A549 (cell line): ENCODE measurements at regions not wholly inside any gene's neighbourhood (a gene's known extent, or its start where the extent isn't known, plus 50 kb on each side); places are given as distances from the start of the nearest gene placed in this dataset.

Experiments
- CEBPB ChIP-seq, 2 experiments: fragments of >200 bp in 1 of 2; sonication (Bioruptor Twin) in 1 of 2; formaldehyde crosslinking in 1 of 2; IDR thresholded peaks; 2 replicates each; pipeline ENCODE4 v1.6.1; 2012 to 2016
- EP300 ChIP-seq, 2 experiments: fragments of >200 bp; sonication (Bioruptor Twin); formaldehyde crosslinking; IDR thresholded peaks; 2 replicates in 1 of 2; 3 replicates in 1 of 2; pipeline ENCODE4 v1.6.1; 2016 to 2017
- JUNB ChIP-seq: fragments of >200 bp; sonication (Bioruptor Twin); formaldehyde crosslinking; IDR thresholded peaks from 2 replicates; pipeline ENCODE4 v1.6.1; 2016
- KDM1A ChIP-seq: fragments of 200-600 bp; sonication (generic); IDR thresholded peaks from 2 replicates; pipeline ENCODE4 v1.6.1; 2016; ENCODE audit warnings: low read depth, mild to moderate bottlenecking
- MAX ChIP-seq: IDR thresholded peaks from 2 replicates; pipeline ENCODE4 v1.6.1; 2012
- MYC ChIP-seq: IDR thresholded peaks from 2 replicates; pipeline ENCODE4 v1.6.1; 2012; ENCODE audit warnings: mild to moderate bottlenecking, inconsistent platforms, low read length, improper control_type of control experiment, borderline replicate concordance
- POLR2A ChIP-seq: IDR thresholded peaks from 2 replicates; pipeline ENCODE4 v1.6.1; 2012; ENCODE audit warnings: mild to moderate bottlenecking, low read length
- RCOR1 ChIP-seq: fragments of 150-350 bp; IDR thresholded peaks from 2 replicates; pipeline ENCODE4 v1.6.1; 2014; ENCODE audit warnings: antibody characterized with exemption, low read length, low read depth
- SMC3 ChIP-seq: fragments of >200 bp; sonication (Bioruptor Twin); formaldehyde crosslinking; IDR thresholded peaks from 3 replicates; pipeline ENCODE4 v1.6.1; 2018; ENCODE audit warnings: inconsistent platforms
- TF ChIP-seq, protein P1 (sequence below): fragments of >200 bp; sonication (Bioruptor Twin); formaldehyde crosslinking; IDR thresholded peaks from 3 replicates; pipeline ENCODE4 v1.5.1; 2016
- TF ChIP-seq, protein P2 (sequence below): fragments of 200-600 bp; sonication (generic); IDR thresholded peaks from 2 replicates; pipeline ENCODE4 v1.6.1; 2016; ENCODE audit warnings: antibody characterized with exemption, mild to moderate bottlenecking, moderate library complexity

DNA sequence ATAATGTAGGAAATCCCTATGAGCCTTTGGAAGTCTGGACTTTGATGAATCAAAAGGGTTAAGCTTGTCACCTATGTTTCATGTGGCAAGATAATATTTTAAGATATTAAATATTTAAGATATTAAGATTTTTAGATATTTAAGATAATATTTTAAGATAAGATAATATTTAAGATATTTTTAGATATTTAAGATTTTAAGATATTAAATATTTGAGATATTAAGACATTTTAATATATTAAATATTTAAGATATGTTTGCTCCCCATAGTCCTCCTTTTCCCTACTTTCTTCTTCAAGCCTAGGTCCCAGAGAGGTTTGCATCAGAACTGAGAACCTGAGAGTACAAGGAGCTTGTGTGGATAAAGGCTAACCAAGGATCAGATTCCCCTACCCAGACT lies 478.4 kb upstream of the IGFBP7 start:
- TF ChIP-seq MYC (no peak), EP300 (IDR thresholded peaks at IDR 0.05) (no peak), CEBPB (IDR thresholded peaks at IDR 0.05) (no peak), JUNB (no peak), POLR2A (no peak), SMC3 (no peak), RCOR1 (no peak), MAX (no peak), KDM1A (no peak)
- TF ChIP-seq, protein P1, sequence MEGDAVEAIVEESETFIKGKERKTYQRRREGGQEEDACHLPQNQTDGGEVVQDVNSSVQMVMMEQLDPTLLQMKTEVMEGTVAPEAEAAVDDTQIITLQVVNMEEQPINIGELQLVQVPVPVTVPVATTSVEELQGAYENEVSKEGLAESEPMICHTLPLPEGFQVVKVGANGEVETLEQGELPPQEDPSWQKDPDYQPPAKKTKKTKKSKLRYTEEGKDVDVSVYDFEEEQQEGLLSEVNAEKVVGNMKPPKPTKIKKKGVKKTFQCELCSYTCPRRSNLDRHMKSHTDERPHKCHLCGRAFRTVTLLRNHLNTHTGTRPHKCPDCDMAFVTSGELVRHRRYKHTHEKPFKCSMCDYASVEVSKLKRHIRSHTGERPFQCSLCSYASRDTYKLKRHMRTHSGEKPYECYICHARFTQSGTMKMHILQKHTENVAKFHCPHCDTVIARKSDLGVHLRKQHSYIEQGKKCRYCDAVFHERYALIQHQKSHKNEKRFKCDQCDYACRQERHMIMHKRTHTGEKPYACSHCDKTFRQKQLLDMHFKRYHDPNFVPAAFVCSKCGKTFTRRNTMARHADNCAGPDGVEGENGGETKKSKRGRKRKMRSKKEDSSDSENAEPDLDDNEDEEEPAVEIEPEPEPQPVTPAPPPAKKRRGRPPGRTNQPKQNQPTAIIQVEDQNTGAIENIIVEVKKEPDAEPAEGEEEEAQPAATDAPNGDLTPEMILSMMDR = no peak
- TF ChIP-seq, protein P2, sequence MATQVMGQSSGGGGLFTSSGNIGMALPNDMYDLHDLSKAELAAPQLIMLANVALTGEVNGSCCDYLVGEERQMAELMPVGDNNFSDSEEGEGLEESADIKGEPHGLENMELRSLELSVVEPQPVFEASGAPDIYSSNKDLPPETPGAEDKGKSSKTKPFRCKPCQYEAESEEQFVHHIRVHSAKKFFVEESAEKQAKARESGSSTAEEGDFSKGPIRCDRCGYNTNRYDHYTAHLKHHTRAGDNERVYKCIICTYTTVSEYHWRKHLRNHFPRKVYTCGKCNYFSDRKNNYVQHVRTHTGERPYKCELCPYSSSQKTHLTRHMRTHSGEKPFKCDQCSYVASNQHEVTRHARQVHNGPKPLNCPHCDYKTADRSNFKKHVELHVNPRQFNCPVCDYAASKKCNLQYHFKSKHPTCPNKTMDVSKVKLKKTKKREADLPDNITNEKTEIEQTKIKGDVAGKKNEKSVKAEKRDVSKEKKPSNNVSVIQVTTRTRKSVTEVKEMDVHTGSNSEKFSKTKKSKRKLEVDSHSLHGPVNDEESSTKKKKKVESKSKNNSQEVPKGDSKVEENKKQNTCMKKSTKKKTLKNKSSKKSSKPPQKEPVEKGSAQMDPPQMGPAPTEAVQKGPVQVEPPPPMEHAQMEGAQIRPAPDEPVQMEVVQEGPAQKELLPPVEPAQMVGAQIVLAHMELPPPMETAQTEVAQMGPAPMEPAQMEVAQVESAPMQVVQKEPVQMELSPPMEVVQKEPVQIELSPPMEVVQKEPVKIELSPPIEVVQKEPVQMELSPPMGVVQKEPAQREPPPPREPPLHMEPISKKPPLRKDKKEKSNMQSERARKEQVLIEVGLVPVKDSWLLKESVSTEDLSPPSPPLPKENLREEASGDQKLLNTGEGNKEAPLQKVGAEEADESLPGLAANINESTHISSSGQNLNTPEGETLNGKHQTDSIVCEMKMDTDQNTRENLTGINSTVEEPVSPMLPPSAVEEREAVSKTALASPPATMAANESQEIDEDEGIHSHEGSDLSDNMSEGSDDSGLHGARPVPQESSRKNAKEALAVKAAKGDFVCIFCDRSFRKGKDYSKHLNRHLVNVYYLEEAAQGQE = no peak
